ENCODE measurements at regions not wholly inside any gene's neighbourhood (a gene's known extent, or its start where the extent isn't known, plus 50 kb on each side); places are given as distances from the start of the nearest gene placed in this dataset.

DNA sequence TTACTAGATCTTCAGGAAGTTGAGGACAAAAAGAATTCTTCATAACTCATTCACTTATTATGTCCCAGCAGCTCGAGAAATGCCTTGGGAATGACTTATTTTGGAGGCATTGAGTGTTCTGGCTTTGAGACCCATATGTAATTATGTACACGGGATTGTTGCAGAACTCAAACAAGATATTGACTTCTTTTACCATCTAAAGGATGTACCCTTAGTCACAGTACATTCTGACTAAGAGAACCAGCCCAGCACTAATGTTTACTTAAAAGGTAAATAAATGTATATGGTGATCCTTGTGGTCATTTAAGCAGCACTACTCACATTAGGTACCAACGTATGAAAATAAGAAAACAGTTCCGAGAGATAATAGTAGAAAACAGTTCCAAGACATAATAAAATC, 268.9 kb downstream of the ADCYAP1 start:
- TF ChIP-seq, protein P1, sequence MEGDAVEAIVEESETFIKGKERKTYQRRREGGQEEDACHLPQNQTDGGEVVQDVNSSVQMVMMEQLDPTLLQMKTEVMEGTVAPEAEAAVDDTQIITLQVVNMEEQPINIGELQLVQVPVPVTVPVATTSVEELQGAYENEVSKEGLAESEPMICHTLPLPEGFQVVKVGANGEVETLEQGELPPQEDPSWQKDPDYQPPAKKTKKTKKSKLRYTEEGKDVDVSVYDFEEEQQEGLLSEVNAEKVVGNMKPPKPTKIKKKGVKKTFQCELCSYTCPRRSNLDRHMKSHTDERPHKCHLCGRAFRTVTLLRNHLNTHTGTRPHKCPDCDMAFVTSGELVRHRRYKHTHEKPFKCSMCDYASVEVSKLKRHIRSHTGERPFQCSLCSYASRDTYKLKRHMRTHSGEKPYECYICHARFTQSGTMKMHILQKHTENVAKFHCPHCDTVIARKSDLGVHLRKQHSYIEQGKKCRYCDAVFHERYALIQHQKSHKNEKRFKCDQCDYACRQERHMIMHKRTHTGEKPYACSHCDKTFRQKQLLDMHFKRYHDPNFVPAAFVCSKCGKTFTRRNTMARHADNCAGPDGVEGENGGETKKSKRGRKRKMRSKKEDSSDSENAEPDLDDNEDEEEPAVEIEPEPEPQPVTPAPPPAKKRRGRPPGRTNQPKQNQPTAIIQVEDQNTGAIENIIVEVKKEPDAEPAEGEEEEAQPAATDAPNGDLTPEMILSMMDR (IDR thresholded peaks at IDR 0.05) = no peak
- TF ChIP-seq ZFX (IDR thresholded peaks at IDR 0.05; ENCODE audit: borderline replicate concordance) = no peak

All from 22Rv1 (cell line).